ENCODE measurements at regions not wholly inside any gene's neighbourhood (a gene's known extent, or its start where the extent isn't known, plus 50 kb on each side); places are given as distances from the start of the nearest gene placed in this dataset.

GRCh38 chr10:36559412-36560400 lies 565.7 kb upstream of the ANKRD30A start:
- TF ChIP-seq, protein P1, sequence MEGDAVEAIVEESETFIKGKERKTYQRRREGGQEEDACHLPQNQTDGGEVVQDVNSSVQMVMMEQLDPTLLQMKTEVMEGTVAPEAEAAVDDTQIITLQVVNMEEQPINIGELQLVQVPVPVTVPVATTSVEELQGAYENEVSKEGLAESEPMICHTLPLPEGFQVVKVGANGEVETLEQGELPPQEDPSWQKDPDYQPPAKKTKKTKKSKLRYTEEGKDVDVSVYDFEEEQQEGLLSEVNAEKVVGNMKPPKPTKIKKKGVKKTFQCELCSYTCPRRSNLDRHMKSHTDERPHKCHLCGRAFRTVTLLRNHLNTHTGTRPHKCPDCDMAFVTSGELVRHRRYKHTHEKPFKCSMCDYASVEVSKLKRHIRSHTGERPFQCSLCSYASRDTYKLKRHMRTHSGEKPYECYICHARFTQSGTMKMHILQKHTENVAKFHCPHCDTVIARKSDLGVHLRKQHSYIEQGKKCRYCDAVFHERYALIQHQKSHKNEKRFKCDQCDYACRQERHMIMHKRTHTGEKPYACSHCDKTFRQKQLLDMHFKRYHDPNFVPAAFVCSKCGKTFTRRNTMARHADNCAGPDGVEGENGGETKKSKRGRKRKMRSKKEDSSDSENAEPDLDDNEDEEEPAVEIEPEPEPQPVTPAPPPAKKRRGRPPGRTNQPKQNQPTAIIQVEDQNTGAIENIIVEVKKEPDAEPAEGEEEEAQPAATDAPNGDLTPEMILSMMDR (IDR thresholded peaks at IDR 0.05): no peak
- TF ChIP-seq POLR2A (IDR thresholded peaks at IDR 0.05): no peak
- no peak for TF ChIP-seq POLR2AphosphoS5 (IDR thresholded peaks at IDR 0.05)
- TF ChIP-seq EP300 (IDR thresholded peaks at IDR 0.05): no peak
